Prostate gland (tissue), 2 donors: ENCODE measurements at regions not wholly inside any gene's neighbourhood (a gene's known extent, or its start where the extent isn't known, plus 50 kb on each side); places are given as distances from the start of the nearest gene placed in this dataset.

Experiments
- POLR2A ChIP-seq: fragments of 450-650 bp; IDR thresholded peaks from one replicate; pipeline ENCODE4 v1.6.1; 2016; ENCODE audit warnings: antibody characterized with exemption, mild to moderate bottlenecking
- POLR2AphosphoS5 ChIP-seq: sonication (generic); formaldehyde crosslinking; IDR thresholded peaks from one replicate; pipeline ENCODE4 v1.6.1; 2017; ENCODE audit warnings: antibody characterized with exemption
- TF ChIP-seq, protein P1 (sequence below), 4 experiments: fragments of 200-600 bp in 2 of 4; fragments of 450-650 bp in 2 of 4; sonication (generic) in 2 of 4; IDR thresholded peaks; 1 replicate in 3 of 4; 2 replicates in 1 of 4; pipeline ENCODE4 v1.5.1; 2016 to 2019; ENCODE audit warnings: antibody characterized with exemption in 4 of 4, mild to moderate bottlenecking in 2 of 4, moderate library complexity in 2 of 4

DNA sequence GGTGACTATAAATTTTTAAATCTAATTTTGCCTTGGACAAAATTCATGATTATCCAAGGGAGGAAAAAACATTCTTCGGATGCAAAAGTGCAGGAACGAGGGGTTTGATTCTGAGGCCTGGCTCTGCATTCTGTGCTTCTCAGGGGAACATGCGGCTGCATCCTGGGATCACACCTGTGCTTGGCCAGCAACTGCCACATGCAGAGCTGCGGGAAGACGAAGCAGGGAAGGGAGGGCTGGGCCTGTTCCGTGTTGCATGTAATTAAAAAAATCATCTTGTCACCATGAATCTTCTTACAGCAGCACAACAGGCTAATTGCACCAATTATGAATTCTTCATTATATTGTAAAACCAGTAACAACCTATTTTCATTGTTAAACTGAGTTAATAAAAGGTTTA lies 158.0 kb upstream of the ALKAL2 start:
- TF ChIP-seq, protein P1, sequence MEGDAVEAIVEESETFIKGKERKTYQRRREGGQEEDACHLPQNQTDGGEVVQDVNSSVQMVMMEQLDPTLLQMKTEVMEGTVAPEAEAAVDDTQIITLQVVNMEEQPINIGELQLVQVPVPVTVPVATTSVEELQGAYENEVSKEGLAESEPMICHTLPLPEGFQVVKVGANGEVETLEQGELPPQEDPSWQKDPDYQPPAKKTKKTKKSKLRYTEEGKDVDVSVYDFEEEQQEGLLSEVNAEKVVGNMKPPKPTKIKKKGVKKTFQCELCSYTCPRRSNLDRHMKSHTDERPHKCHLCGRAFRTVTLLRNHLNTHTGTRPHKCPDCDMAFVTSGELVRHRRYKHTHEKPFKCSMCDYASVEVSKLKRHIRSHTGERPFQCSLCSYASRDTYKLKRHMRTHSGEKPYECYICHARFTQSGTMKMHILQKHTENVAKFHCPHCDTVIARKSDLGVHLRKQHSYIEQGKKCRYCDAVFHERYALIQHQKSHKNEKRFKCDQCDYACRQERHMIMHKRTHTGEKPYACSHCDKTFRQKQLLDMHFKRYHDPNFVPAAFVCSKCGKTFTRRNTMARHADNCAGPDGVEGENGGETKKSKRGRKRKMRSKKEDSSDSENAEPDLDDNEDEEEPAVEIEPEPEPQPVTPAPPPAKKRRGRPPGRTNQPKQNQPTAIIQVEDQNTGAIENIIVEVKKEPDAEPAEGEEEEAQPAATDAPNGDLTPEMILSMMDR (IDR thresholded peaks at IDR 0.05): no peak
- TF ChIP-seq POLR2AphosphoS5 (no peak), POLR2A (no peak)
